Heart left ventricle (tissue), 16 donors: ENCODE measurements at regions not wholly inside any gene's neighbourhood (a gene's known extent, or its start where the extent isn't known, plus 50 kb on each side); places are given as distances from the start of the nearest gene placed in this dataset.
A peak's percentile ranks its signal among the peaks of the same experiment; 100 is the strongest.

Experiments
- ATAC-seq, 4 donors: fragments of 200-7000 bp; cut with Tn5 transposase; one replicate each; pipeline ENCODE4 v1.9.1; 2020 to 2022; ENCODE audit warnings: moderate library complexity in 4 of 4, mild to moderate bottlenecking in 3 of 4, moderate number of reproducible peaks in 1 of 4
- DNase-seq, 5 donors: peaks; one replicate each; pipeline ENCODE4 v3.0.0-alpha.2; 2020
- H3K27ac ChIP-seq, 12 donors: fragments of 200-600 bp; sonication (generic) in 4 of 12; one replicate each; pipeline versions ENCODE4 v1.5.0 to v1.8.0; 2016 to 2022; ENCODE audit warnings: mild to moderate bottlenecking in 2 of 12
- H3K27me3 ChIP-seq, 9 donors: fragments of 200-600 bp; sonication (generic) in 2 of 9; one replicate each; pipeline versions ENCODE4 v1.5.1 to v1.8.0; 2016 to 2022; ENCODE audit warnings: mild to moderate bottlenecking in 3 of 9
- H3K36me3 ChIP-seq, 9 donors: fragments of 200-600 bp; sonication (generic) in 2 of 9; one replicate each; pipeline versions ENCODE4 v1.5.0 to v1.8.0; 2018 to 2022; ENCODE audit warnings: mild to moderate bottlenecking in 2 of 9
- H3K4me1 ChIP-seq, 12 donors: fragments of 200-600 bp; sonication (generic) in 4 of 12; one replicate each; pipeline versions ENCODE4 v1.5.0 to v1.8.0; 2016 to 2022; ENCODE audit warnings: mild to moderate bottlenecking in 3 of 12
- H3K4me3 ChIP-seq, 12 donors: fragments of 200-600 bp; sonication (generic) in 4 of 12; one replicate each; pipeline versions ENCODE4 v1.5.0 to v1.8.0; 2017 to 2022; ENCODE audit warnings: mild to moderate bottlenecking in 9 of 12, moderate library complexity in 4 of 12
- H3K9me3 ChIP-seq, 12 donors: fragments of 200-600 bp; sonication (generic) in 4 of 12; one replicate each; pipeline versions ENCODE4 v1.5.0 to v1.8.0; 2016 to 2022; ENCODE audit warnings: mild to moderate bottlenecking in 1 of 12
- POLR2A ChIP-seq, 2 donors: fragments of 450-650 bp; IDR thresholded peaks; one replicate each; pipeline ENCODE4 v1.6.1; 2017; ENCODE audit warnings: antibody characterized with exemption in 2 of 2, mild to moderate bottlenecking in 2 of 2, moderate library complexity in 2 of 2
- WGBS, 4 donors: extraction: QIAGEN DNeasy Blood & Tissue Kit in 2 of 4; methylation state at CpG; one replicate each; pipeline versions ENCODE4 v1.1.5 to v1.1.7; 2013 to 2018; 5-methylcytosine and 5-hydroxymethylcytosine counted together
- intact Hi-C, 10 donors: fragments of 100-400 bp; cut with DNase I; formaldehyde crosslinking; loops; one replicate each; pipeline versions ENCODE4 v1.11.1 to v1.14.2; 2022
- TF ChIP-seq, protein P1 (sequence below), 12 donors: fragments of 200-600 bp; sonication (generic) in 4 of 12; IDR thresholded peaks; one replicate each; pipeline versions ENCODE4 v1.5.0 to v1.8.0; 2018 to 2022; ENCODE audit warnings: antibody characterized with exemption in 12 of 12, mild to moderate bottlenecking in 5 of 12
- donor health status: ischemic (EF 13 %, LVEDD 7.1; RV severe dilation, severe dysfunction).
- donor health status: healthy with polysubstance abuse.
- donor health status: DM: no; HTN: yes; CAD: no.
- donor health status: DM: no; HTN: no; CAD: no.
- donor health status: ischemic (EF 25% LVEDD 6.9; RV normal size, moderate dysfunction).
- donor health status: ischemic (EF 25% LVEDD 5.7; RV mildly dilated, moderate dysfunction).
- donor health status: healthy.
- donor health status: DM: yes; HTN: yes; CAD: no.
- donor health status: ischemic (EF 35%, LVEDD 5.7; RV mildly dilated, moderate dysfunction).
- donor health status: nonischemic (EF 11% LVEDD 7.7; RV severe dilation, severe dysfunction).
- donor health status: DM: yes; HTN: yes; CAD: no.
- donor health status: PGD.
- donor health status: ischemic (EF 29% LVEDD 5.4; RV normal size, mild dysfunction).
- donor health status: nonischemic (EF 23%, LVEDD 6.1; RV moderate dilation, normal function).

DNA sequence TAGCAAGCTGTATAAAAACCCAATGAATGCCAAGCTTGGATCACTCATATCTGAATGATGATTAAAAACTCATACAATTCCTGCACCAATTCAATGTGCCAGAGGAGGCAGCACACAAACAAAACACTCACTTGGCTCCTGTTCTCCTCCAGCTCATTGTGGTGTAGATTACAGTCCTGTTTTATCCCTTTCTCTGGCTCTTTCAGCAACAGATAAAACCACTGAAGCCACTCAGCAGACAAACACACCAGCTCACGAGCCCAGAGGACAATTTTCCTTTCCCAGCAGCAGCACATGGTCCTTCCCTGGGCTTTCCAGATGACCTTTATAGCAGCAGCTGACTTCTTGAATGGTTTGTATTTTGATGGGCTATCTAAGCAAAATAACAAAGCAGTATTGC is 107.3 kb upstream of the STARD3NL start:
- H3K27me3 ChIP-seq = no peaks in the 10 kb centered on the region
- 6 to 13% (median 10%) methylated on average over 1 of the region's 1 CpG for WGBS, 4 donors
- H3K27ac ChIP-seq = no peak overlapping the region
- DNase-seq (no peak), ATAC-seq (peak in 3 of 4 donors; percentile 58 to 68 (median 66))
- H3K9me3 ChIP-seq = peaks cover 0 to under 1% (median 0%) of the 10 kb centered on the region in 12 donors
- intact Hi-C loops = loop anchor here in 2 of 10 donors (5.0 to 10.0 kb wide), 2 partner anchors 148 to 156 kb away; partner anchors contain the start of genes EPDR1 (in 1 of the 2) and SFRP4 (in 1 of the 2)
- no peak overlapping the region for H3K4me3 ChIP-seq
- H3K4me1 ChIP-seq = peaks cover 0 to 10% (median 0%) of the 10 kb centered on the region in 12 donors
- no peak for TF ChIP-seq POLR2A (IDR thresholded peaks at IDR 0.05)
- TF ChIP-seq, protein P1, sequence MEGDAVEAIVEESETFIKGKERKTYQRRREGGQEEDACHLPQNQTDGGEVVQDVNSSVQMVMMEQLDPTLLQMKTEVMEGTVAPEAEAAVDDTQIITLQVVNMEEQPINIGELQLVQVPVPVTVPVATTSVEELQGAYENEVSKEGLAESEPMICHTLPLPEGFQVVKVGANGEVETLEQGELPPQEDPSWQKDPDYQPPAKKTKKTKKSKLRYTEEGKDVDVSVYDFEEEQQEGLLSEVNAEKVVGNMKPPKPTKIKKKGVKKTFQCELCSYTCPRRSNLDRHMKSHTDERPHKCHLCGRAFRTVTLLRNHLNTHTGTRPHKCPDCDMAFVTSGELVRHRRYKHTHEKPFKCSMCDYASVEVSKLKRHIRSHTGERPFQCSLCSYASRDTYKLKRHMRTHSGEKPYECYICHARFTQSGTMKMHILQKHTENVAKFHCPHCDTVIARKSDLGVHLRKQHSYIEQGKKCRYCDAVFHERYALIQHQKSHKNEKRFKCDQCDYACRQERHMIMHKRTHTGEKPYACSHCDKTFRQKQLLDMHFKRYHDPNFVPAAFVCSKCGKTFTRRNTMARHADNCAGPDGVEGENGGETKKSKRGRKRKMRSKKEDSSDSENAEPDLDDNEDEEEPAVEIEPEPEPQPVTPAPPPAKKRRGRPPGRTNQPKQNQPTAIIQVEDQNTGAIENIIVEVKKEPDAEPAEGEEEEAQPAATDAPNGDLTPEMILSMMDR (IDR thresholded peaks at IDR 0.05) = peak in 9 of 12 donors; percentile 18 to 62 (median 35)
- no peaks in the 10 kb centered on the region for H3K36me3 ChIP-seq

DNA sequence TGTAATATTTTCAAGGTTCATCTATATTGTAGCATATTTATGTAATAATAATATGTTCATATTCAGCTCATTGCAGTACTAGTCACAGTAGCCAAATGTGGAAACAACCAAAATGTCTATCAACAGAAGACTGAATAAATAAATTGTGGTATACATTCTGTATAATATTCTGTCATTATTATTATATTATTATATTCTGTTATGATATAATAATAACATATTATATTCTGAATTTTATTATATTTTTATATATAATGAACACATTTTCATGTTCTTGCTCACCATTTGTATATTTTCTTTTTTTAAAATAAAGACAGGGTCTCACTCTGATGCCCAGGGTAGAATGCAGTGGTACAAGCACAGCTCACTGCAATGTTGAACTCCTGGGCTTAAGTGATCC is 91.2 kb upstream of the STARD3NL start:
- Histone ChIP-seq H3K27ac (no peak overlapping the region), H3K4me3 (no peak overlapping the region), H3K9me3 (peaks cover 0 to 20% (median 5%) of the 10 kb centered on the region in 12 donors), H3K36me3 (no peaks in the 10 kb centered on the region), H3K4me1 (no peaks in the 10 kb centered on the region), H3K27me3 (peaks cover 0 to 4% (median 0%) of the 10 kb centered on the region in 9 donors)
- TF ChIP-seq POLR2A (IDR thresholded peaks at IDR 0.05) = no peak
- TF ChIP-seq, protein P1 (IDR thresholded peaks at IDR 0.05) = no peak
- DNase-seq = no peak
- intact Hi-C loops = no loop called here
- no peak for ATAC-seq

- 29 to 45% (median 43%) methylated on average over 1 of the region's 1 CpG for WGBS, 4 donors
- Histone ChIP-seq H3K4me3 (no peak overlapping the region), H3K27me3 (no peaks in the 10 kb centered on the region), H3K4me1 (no peaks in the 10 kb centered on the region), H3K36me3 (no peaks in the 10 kb centered on the region), H3K9me3 (peaks cover 0 to 13% (median 0%) of the 10 kb centered on the region in 12 donors), H3K27ac (no peak overlapping the region)
- DNase-seq (no peak), ATAC-seq (no peak)
- intact Hi-C loops = loop anchor here in 6 of 10 donors (10.0 kb wide), 3 partner anchors 188 to 272 kb away; partner anchors contain the start of gene SFRP4 (in 1 of the 6)
- TF ChIP-seq POLR2A (IDR thresholded peaks at IDR 0.05) = no peak
- TF ChIP-seq, protein P1 (IDR thresholded peaks at IDR 0.05) = no peak
Measured at GRCh38 chr7:38102507-38102906, 75.5 kb upstream of the STARD3NL start.

GRCh38 chr7:38105874-38106483 is 72.1 kb upstream of the STARD3NL start:
- no peak for TF ChIP-seq POLR2A (IDR thresholded peaks at IDR 0.05)
- TF ChIP-seq, protein P1 (IDR thresholded peaks at IDR 0.05) = peak; percentile 55 to 80 (median 68)
- DNase-seq (peak in 1 of 5 donors; percentile 30), ATAC-seq (peak in 2 of 4 donors; percentile 56 to 74)
- Histone ChIP-seq H3K9me3 (no peaks in the 10 kb centered on the region), H3K27me3 (no peaks in the 10 kb centered on the region), H3K4me1 (no peaks in the 10 kb centered on the region), H3K4me3 (no peak overlapping the region), H3K36me3 (no peaks in the 10 kb centered on the region), H3K27ac (no peak overlapping the region)
- intact Hi-C loops = loop anchor here (1.0 to 10.0 kb wide), 11 partner anchors 116 to 269 kb away; partner anchors contain the start of gene SFRP4 (in 6 of the 10)
- 22 to 36% (median 24%) methylated on average over 5 of the region's 5 CpGs for WGBS, 4 donors
